DMS153 treated with DMSO at 0.1 percent for 48 hours (cell line): ENCODE measurements at regions not wholly inside any gene's neighbourhood (a gene's known extent, or its start where the extent isn't known, plus 50 kb on each side); places are given as distances from the start of the nearest gene placed in this dataset.
"Not testable (repeated sequence)": the region's sequence is repeated elsewhere in the genome, so short reads cannot be mapped to it uniquely, and the experiment has no call there.

Source experiments
- DNase-seq: peaks from one replicate; lab custom pipeline; 2025; ENCODE audit not compliant: unreplicated experiment; lab: John Stamatoyannopoulos, UW

DNA sequence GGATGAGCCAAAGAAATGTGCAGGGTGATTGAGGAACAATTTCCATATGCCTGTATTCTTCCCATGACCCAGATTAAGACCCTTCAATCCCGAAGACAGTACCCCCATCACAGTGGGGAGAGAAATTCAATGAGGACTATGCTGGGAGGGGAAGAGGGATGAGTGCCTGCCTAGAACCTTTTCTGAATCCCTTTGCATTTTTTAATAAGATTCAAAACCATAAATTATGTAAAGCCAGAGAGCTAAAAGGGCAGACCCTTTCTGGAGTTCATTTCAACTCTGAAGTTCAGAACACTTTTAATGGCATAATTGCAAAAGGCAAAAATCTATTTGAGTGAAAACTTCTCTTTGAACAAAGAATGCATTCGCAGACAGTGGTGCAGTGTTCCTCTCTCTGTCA is 529.5 kb downstream of the NTRK3 start:
- DNase-seq: no peak

DNA sequence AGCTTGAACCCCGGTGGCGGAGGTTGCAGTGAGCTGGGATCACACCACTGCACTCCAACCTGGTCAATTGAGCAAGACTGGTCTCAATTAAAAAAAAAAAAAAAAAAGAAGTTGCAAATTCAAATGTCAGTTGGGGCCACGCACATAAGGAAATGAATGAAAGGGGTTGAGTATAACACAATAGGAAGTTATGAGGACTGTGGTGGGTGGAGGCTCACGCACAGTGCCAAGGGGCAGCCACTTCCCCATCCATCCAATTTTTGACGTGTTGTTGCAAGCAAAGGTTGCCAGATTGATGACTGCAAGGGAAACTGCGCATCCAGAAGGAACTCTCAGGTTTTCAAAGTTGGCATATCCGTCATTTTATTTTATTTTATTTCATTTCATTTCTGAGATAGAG is 532.2 kb downstream of the NTRK3 start:
- DNase-seq: no peak

DNA sequence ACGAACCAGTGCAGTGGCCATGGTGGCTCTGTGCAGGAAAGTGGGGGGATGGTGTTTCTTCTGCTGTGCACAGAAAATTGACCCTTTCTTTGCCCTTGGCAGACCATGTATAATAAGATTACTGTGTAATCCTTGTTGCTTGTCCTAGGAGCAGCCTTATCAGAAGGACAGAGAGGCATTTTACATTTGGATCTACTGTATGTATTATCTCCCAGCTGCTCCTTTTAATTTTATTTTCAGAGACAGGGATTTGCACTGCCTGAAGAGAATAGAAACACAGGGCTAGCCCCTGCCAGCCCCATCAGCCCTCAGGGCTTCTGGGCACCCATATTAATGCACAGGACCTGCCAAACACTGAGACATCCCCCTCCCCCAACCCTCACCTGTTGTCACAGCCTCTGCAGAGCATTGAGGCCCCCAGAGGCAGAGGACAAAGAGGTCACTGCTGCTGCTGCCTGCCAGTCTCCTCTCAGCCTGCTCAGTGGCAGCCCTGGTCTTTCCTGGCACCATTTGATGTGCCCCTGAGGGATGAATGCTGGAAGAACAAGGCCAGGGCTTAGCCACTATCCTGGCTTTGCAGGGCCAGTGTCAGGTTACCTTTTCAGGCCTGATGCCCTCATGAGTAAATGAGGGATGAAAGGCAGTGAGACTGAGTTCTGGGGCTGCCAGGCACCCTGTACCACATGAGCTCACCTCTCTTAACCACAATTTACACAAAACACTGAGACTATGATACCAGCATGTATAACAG is 533.4 kb downstream of the NTRK3 start:
- DNase-seq: peak; percentile 34

DNA sequence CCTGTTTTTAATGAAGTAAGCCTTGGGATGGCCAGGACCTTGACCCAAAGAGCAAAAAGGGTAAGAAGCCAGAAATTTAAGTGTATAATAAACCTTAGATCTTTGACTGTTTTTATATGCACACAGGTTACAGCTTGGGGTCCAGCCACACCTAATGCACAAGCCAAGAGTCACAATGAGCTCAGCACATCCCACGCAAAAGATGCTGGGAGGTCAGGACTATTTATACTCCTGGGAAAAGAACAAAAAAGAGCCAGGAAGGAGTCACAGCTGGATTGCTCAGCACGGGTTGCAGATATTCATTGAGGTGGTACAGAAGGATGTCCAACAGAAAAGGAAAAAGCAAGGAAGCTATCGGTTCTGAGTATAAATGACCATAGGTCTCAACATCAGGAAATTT is 536.3 kb downstream of the NTRK3 start:
- no peak for DNase-seq

DNA sequence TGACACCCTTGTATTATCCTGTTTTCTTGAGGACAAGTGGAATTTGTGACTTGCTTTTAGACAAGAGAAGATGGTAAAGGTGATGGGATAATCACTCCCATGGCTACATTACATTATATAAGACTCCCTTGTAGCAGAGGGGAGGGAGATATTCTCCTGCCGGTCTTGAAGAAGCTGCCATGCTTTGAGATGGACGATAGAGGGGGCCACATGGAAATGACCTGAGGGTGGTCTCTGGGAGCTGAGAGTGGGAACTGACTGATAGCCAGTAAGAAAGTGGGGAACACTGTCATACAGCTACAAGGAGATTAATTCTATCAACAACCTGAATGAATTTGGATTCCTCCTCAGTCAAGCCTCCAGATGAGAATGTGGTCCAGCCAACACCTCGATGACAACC is 540.1 kb downstream of the NTRK3 start:
- DNase-seq: no peak

DNA sequence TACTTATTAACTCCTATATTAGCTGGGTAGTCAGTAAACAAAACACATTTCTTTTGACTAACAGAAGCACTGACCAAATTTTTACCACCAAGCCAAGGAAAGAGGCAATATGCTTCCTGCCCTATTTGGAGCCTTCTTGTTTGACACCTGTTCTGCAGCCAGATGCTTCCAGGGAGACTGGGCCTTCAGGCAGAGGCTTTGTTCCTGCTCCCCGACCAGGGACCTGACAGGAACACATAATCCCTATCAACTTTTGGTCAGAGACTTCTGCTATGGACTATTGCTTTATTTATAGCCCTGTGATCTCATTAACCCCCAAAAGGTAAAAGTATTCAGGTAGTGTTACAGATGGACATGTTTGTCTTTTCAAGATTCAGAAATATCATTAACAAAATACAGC is 541.3 kb downstream of the NTRK3 start:
- DNase-seq: no peak

DNA sequence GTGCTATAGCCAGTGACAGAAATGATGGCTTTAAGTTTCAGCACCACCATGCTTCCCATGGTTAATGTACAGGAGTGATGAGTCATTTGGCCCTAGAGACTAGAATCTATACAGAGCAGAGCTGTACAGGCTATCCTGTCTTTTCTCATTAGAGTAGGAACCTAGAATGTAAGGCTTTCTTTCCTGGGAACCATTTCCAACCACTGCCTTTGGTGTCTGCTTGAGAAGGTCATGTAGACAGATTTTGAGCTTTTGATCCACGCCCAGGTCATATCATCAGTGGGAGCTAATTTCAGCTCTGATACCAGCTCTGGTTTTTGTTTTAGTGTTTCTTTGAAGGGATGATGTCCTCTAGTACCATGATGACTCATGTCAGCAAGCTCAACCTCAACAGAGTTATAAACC is 543.1 kb downstream of the NTRK3 start:
- no peak for DNase-seq

DNA sequence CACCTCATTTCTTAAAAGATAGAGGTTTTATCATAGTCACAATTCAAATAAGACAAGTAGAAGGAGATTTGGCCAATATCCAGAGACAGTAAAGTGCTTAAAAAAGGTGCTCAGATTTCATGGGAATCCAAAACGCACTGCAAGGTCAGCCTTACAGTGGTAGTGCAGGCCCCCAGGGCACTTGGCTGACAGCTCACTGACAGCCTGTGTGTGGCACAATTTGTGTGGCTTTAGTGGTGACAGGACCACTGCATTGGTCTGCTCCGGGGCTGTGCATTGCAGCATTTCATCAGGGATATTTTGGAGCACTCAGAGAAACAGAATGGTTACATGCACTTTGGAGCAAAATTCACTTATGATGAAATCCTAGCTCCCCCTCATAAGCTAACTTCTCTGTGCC is 544.3 kb downstream of the NTRK3 start:
- no peak for DNase-seq

DNA sequence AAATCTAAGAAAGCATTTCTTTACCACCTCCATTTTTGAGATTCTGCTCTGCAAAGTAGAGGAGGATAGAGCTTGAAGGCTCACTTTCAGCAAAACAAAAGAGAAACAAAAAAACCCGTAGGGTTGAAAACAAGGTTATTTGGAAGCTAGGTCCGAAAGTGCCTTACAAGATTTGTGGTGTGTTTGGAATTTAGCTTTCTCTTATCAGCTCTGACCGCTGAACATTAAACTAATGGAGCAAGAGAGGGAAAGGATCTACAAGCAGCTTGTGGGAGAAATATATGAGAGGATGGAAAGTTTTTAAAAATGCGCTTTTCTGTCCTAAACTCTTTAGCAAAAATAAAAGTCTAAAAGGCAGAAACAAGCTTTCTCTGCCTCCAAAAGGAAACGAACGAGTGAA is 545.5 kb downstream of the NTRK3 start:
- no peak for DNase-seq

DNA sequence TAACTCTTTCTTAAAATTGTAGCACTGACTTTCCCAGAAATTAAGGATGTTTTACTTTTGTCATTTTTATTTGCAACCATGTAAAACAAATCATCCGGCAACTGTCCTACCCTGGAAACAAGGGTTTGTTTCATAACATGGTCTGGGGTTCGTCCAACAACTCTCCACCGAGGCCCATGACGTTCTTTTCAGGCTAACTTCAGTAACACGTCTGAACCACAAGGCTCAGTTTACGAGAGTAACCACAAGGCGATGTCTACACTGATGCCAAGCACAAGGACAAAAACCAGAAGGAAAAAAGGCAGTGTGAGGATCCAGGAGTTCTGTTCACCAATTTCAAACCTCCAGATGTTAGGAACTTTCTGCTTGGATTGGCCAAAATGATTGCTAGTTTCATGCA is 546.1 kb downstream of the NTRK3 start:
- no peak for DNase-seq

DNA sequence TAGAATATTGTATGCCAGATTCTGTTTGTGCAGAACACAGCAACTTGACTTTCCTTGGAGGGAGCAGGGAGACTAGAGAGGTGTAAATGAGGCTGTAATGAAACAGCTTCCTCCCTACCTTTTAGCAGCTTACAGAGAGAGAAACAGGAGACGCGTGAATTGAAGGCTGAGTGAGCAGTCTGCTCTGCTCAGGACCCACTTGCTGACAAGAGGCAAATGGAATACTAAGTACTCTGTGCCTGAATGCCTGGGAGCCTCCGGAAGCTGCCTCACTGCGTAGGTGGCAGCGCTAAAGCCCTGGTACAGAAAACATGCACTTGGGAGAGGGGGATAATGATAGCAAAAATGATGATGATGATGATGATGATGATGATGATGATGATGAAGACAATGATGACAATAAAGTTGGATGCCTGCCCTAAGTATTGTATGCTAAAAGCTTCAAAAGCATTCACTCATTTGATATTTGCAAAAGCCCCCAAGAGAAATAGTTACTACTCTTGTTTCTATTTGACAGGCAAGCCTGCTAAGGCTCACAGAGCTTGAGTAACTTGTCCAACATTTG is 548.9 kb downstream of the NTRK3 start:
- no peak for DNase-seq

DNA sequence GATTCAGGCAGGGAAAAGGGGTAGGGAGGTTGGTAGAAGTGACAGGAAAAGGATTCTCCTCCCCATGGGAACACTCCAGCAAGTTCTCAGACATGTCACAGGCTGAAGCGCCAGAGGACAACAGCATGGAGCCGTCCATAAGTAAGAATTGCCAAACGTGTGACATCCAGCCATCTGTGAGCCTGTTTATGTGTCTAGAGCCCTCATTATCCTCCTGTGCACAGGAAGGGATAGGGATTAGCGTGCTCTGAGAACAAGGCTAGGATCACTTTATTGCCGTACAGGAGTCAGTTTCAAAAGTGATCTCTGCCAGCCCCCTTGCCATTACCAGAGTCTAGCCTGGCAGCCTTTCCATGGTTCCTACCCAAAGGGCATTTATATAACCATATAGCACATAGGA is 549.5 kb downstream of the NTRK3 start:
- DNase-seq: no peak

DNA sequence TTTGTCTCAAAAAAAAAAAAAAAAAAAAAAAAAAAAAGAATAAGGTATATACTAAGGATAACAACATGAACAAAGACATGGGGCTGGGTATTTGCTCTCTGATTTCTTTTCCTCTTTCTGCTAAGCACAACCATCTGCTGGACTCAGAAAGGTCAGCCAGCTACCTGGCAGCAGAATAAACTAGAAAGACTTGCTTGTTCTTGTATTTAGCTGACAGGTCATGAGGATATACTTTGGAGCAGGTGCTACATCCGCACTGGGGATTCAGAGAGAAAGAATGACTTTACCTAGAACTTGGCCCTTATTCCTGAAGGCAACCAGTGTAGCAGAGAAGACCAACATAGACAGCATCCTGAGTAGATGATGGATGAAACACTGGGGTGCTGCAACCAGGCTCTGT is 550.5 kb downstream of the NTRK3 start:
- no peak for DNase-seq

DNA sequence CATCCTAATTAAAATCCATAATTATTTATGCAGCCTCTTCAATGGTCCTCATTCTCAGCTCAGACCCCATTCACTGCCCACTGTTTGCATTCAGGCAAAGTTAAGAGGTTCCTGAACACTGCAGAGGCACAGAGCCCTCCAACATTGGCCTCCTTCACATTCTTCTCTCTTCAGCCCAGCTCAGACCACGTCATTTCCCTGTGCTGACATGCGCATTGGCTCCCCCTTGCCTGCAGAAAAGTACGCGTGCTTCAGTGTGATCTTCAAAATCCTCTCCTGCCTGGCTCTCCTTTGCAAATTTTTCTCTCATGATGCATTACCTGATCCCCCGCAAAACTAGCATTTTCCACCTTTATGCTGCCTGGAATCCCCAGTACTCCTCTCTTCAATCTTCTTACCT is 552.3 kb downstream of the NTRK3 start:
- DNase-seq: no peak

DNA sequence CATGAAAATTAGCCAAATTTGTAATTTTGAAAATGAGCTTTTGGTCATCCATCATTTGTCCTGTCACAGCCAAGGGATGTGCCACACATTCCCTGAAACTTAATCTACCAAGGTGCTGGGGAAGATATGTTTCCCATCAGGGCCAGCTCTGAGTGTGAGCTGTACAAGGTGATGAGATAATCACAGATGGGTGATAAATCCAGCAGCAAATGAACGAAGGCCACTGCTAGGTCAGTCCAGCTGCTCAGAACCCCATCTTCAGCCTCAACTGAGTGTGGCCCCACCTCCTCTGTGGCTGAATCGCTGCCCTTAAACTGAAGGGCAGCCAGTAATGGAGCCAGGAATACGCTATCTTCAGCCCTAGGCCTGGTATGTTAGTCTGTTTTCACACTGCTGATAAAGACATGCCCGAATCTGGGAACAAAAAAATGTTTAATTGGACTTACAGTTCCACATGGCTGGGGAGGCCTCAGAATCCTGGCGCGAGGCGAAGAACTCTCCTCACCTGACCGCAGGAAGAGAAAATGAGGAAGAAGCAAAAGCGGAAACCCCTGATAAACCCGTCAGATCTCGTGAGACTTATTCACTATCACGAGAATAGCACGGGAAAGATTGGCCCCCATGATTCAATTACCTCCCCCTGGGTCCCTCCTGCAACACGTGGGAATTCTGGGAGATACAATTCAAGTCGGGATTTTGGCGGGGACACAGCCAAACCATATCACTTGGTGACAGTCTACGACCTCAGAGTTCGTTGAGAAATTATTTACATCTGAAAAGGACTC is 553.0 kb downstream of the NTRK3 start:
- DNase-seq: no peak

DNA sequence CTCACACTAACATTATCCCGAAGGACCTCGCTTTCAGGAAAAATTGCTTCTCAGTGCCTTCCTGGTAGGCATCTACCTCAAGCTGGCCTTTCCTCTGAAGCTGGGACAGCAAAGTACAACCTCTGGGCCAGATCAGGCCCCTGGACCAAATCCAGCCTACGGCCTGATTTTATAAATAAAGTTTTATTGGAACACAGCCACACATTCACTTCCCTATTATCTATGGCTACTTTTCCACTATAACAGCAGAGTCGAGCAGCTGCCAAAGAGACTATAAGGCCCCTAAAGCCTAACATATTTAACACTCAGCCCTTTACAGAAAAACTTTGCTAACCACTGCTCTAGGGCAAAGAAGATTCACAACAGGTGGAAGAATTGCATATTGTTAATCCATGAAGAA is 554.3 kb downstream of the NTRK3 start:
- no peak for DNase-seq

DNA sequence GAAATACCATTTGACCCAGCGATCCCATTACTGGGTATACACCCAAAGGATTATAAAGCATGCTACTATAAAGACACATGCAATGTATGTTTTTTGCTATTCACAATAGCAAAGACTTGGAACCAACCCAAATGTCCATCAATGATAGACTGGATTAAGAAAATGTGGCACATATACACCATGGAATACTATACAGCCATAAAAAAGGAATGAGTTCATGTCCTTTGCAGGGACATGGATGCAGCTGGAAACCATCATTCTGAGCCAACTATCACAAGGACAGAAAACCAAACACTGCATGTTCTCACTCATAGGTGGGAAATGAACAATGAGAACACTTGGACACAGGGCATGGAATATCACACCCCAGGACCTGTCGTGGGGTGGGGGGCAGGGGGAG is 558.1 kb downstream of the NTRK3 start:
- DNase-seq: not testable (repeated sequence)

DNA sequence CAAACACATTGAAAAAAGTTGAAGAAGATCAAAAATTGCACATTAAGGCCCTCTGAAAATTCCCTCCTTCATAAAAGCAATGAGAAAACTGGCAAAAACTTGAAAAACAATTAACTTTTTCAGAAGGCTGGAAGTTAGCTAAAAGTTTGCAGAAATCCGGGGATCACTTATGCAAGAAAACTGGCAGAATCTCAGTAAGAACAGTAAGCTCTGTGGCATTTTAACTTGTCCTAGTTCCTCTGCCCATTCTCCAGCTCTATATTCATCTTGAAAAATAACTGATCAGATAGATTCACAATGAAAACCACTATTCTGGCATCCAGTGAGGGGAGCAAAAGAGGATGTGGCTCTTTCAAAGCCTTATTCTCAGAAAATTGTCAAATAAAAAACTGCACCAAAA is 566.8 kb downstream of the NTRK3 start:
- no peak for DNase-seq

DNA sequence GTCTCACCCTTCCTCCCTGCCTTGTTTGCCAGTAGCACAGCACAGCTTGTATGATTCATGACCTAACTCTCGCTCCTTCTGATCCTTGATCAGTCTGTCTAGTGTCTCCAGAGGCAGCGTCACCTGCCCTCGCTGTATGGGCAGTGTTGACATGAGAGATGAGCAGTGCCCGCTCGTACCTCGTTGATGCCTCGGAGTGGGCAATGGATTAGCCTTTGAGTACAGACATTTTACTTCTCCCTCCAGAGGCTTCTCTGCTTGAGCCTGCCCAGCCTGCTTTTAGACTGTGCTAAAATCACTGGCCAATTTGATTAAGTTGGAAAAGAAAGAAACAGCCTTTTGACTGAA is 569.0 kb downstream of the NTRK3 start:
- no peak for DNase-seq

DNA sequence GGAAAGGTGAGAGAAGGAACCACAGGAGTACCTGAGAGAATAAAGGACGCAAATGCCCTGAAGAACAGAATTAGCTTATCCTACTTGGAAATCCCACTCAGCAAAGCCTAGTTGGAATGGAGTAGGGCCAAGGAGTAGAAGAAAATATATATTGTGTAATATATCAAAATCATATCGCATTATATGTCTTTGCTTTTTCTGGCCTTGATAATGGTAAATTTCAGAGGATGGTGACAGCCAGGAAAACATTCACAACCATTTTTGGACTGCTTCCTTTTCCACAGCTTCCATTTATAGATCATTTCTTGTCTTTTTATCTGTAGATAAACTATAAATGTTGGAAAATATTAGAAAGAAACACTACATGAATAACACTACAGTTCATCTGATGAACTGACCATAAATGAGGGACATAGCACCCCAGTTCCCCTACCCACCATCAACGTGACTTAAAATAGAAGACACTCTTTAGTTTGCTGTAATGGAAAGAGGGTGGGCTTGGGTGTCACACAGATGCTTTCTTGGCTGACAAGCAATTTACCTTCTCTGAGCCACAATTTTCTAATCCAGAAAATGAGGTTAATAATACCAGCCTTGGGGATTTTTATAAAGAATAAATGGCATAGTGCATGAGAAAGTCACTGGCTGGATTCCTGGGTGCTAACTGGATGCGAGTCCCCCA is 569.6 kb downstream of the NTRK3 start:
- DNase-seq: no peak

DNA sequence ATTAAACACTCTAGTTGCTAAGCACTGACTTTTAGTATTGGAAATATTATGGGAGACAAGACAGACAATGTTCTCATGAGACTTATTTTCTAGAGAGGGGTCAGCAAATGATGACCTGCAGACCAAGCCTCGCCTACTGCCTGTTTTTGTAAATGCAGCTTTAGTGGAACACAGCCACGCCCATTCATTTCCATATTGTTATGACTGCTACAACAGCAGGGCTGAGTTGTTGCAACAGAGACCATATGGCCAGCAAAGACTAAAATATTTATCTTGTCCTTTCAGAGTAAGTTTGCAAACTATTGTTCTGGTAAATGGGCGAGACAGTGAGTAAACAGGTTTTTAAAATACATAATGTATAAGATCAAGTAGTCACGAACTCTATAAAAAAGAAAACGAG is 570.2 kb downstream of the NTRK3 start:
- no peak for DNase-seq

DNA sequence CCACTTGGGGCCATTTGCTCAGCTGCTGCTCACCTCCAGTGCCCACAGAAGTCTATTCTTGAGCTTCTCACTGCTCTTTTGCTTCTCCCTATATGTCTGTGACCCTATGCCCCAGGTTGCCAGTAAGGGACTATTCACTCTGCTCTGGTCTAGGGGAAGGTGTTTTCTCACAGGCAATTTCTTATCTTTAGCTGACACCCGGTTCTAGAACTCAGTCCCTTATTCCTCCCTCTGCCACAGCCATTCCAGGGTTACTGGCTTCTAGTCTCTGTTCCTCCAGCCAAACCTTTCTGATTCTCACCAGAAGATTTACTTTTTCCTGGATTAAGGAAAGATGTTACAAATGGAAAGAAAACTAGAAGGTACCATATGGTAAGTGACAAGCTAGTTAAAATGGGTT is 574.0 kb downstream of the NTRK3 start:
- no peak for DNase-seq
